ENCODE measurements at regions not wholly inside any gene's neighbourhood (a gene's known extent, or its start where the extent isn't known, plus 50 kb on each side); places are given as distances from the start of the nearest gene placed in this dataset.

DNA sequence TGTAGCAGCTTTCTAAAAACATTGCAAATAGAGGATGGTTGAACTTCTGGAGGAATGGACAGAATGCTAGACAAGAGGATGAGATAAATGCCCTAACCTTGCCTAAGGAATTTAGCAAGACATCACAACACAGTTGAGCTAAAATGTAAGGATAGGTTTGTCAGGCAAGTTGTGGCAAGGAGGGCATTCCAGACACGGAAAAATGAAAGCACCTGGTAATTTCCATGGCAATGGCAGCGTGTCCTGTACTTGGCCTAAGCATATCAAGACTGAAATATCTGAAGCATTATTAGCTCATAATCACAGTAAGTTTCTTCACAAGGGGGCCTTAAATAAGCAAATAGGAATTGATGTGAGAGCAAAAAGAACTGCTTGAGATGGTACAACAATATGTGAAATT, 105.1 kb upstream of the USP25 start:
- 85 to 87% methylated on average over 2 of the region's 2 CpGs for WGBS, 2 donors
- no peaks in the 10 kb centered on the region for H3K4me1 ChIP-seq
- peaks cover 0 to 4% (median 0%) of the 10 kb centered on the region in 7 donors for H3K27me3 ChIP-seq
- no peak for DNase-seq
- TF ChIP-seq CTCF (IDR thresholded peaks at IDR 0.05), result no peak
- no peak for ATAC-seq
- H3K36me3 ChIP-seq, result no peaks in the 10 kb centered on the region
- no peak overlapping the region for H3K4me3 ChIP-seq
- H3K27ac ChIP-seq, result no peak overlapping the region
- H3K9me3 ChIP-seq, result no peaks in the 10 kb centered on the region
- intact Hi-C loops (cut with DNase I), result no loop called here

DNA sequence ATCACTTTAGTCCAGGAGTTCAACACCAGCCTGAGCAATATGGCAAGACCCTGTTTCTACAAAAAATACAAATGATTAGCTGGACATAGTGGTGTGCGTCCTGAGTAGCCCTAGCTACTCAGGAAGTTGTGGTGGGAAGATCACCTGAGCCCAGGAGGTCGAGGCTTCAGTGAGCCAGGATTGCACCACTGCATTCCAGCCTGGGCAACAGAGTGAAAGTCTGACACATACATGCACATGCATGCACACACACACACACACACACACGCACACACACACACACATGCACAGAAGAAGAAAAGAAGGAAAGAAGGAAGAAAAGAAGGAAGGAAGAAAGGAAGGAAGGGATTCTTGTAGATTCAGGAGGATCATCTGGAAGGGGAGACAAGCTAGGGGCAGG, 104.4 kb upstream of the USP25 start:
- Histone ChIP-seq H3K4me1 (no peaks in the 10 kb centered on the region), H3K27ac (no peak overlapping the region), H3K27me3 (peaks cover 0 to 4% (median 0%) of the 10 kb centered on the region in 7 donors), H3K36me3 (no peaks in the 10 kb centered on the region), H3K9me3 (no peaks in the 10 kb centered on the region), H3K4me3 (no peak overlapping the region)
- 69 to 83% methylated on average over 3 of the region's 3 CpGs for WGBS, 2 donors
- intact Hi-C loops (cut with DNase I), result no loop called here
- ATAC-seq (no peak), DNase-seq (no peak)
- no peak for TF ChIP-seq CTCF (IDR thresholded peaks at IDR 0.05)

DNA sequence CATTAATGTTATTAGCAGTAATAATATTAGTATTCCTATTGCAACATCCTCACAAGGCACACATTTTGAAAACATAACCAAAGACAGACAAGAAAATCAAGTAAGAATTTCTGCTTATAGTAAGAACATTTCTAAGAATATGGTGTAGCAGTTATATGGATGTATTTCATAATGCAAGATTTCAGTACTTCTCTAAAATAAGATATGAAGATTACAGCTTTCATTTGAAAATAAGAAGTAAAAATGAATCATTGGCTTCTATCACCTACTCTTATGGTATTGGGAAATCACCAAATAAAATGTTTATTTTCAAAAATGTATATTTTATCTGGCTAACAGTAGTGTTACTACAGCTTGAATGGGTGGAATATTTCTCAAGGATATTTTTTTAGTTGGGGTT, 103.8 kb upstream of the USP25 start:
- H3K4me3 ChIP-seq, result no peak overlapping the region
- peaks cover 0 to 4% (median 0%) of the 10 kb centered on the region in 7 donors for H3K27me3 ChIP-seq
- no peaks in the 10 kb centered on the region for H3K36me3 ChIP-seq
- no peaks in the 10 kb centered on the region for H3K9me3 ChIP-seq
- no peak for DNase-seq
- H3K27ac ChIP-seq, result no peak overlapping the region
- TF ChIP-seq CTCF (IDR thresholded peaks at IDR 0.05), result no peak
- no peaks in the 10 kb centered on the region for H3K4me1 ChIP-seq
- intact Hi-C loops (cut with DNase I), result no loop called here
- ATAC-seq, result no peak

- intact Hi-C loops (cut with DNase I), result no loop called here
- no peaks in the 10 kb centered on the region for H3K9me3 ChIP-seq
- TF ChIP-seq CTCF (IDR thresholded peaks at IDR 0.05), result no peak
- no peak overlapping the region for H3K4me3 ChIP-seq
- H3K27ac ChIP-seq, result no peak overlapping the region
- peaks cover 0 to 4% (median 0%) of the 10 kb centered on the region in 7 donors for H3K27me3 ChIP-seq
- H3K36me3 ChIP-seq, result no peaks in the 10 kb centered on the region
- ATAC-seq, result no peak
- DNase-seq, result no peak
- no peaks in the 10 kb centered on the region for H3K4me1 ChIP-seq
- WGBS, 2 donors, result 54 to 57% methylated on average over 3 of the region's 3 CpGs
Observed at GRCh38 chr21:15627011-15627410, 102.8 kb upstream of the USP25 start.

DNA sequence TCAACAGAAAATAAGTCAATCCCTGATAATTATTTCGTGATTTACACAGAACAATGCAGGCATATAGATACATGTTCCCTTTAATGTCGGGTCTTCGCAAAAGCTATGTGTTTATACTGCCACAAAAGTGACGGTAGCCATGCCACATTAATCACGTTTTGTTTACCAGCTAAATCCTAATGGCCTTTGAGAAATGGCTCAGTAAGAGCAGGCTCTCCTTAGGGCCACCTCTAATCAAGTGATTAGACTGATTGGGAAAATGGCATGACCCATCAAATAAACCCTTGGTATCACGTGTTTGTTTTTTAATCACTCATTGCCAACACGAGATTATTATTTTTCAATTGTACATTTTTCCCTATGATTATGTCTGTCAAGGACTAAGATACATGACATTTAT, 102.0 kb upstream of the USP25 start:
- DNase-seq, result no peak
- no peaks in the 10 kb centered on the region for H3K36me3 ChIP-seq
- H3K4me3 ChIP-seq, result no peak overlapping the region
- intact Hi-C loops (cut with DNase I), result no loop called here
- no peak for TF ChIP-seq CTCF (IDR thresholded peaks at IDR 0.05)
- H3K27me3 ChIP-seq, result peaks cover 0 to 4% (median 0%) of the 10 kb centered on the region in 7 donors
- 47 to 52% methylated on average over 7 of the region's 7 CpGs for WGBS, 2 donors
- no peaks in the 10 kb centered on the region for H3K9me3 ChIP-seq
- H3K4me1 ChIP-seq, result no peaks in the 10 kb centered on the region
- ATAC-seq, result no peak
- no peak overlapping the region for H3K27ac ChIP-seq
